Esophagus mucosa (tissue), 1 donor: ENCODE measurements at regions not wholly inside any gene's neighbourhood (a gene's known extent, or its start where the extent isn't known, plus 50 kb on each side); places are given as distances from the start of the nearest gene placed in this dataset.
"Not testable (repeated sequence)": the region's sequence is repeated elsewhere in the genome, so short reads cannot be mapped to it uniquely, and the experiment has no call there.

Experiments used
- ATAC-seq: fragments of 200-7000 bp; cut with Tn5 transposase; one replicate; pipeline ENCODE4 v1.9.1; 2020
- donor health status: DM: yes; HTN: yes; CAD: no.

DNA sequence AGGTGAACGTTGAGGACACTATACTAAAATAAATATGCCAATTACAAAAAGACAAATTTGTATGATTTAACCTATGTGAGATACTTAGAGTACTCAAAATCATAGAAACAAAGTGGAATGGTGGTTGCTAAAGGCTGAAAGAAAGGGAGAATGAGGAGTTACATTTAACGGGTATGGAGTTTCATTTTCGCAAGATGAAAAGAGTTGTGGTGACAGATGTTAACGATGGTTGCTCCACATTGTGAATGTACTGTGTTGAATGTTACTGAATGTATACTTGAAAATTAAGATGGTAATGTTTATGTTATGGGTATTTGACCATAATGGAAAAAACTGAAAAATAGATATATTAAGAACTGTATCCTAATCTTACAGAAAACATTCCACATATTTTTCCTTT lies 51.3 kb upstream of the MOCS2 start:
- ATAC-seq = no peak

DNA sequence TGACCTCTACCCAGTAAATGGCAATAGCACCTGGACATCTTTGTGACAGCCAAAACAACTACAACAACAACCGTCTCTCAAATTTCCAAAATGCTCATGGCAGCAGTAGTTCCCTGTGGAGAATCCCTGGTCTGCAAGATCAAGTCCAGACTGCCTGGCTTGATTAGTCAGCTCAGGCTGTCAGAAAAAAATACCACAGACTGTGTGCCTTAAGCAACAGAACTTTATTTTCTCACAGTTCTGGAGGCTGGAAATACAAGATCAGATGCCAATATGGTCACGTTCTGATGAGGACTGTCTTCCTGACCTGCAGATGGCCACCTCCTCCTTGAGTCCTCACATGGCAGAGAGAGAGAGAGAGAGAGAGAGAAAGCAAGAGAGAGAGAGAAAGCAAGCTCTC lies 52.3 kb upstream of the MOCS2 start:
- ATAC-seq = no peak

DNA sequence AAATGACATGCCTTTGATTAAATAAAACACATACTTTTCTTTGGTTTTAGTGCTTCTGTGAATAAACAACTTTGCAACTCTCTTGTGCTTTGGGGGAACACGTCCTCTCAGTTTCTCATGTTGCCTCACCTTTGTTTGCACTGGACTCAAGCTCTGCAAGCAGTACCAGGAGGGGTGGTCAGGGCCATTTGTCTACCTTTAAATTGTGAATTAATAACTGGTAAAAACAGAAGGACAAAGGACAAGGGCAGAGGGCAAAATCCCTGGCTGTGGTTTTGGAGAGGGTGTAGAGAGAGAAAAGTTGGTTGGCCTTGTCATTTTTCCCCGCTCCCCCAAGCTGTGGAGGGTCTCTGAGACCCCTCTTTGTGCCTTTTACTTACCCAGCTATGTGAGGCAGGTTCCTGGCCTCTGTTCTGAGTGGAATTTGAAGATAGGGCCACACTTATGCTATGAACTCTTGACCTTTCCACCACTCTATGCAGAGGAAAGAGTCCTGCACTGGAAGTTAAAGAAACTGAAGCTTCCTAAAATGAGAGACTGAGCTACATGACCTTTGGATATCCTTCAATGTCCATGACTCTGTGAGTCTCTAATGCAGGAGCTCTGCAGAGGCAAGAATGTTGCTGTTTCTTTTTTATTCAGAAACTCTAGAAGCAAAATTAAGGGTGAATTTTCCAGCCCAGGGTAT lies 55.1 kb upstream of the MOCS2 start:
- ATAC-seq = no peak

DNA sequence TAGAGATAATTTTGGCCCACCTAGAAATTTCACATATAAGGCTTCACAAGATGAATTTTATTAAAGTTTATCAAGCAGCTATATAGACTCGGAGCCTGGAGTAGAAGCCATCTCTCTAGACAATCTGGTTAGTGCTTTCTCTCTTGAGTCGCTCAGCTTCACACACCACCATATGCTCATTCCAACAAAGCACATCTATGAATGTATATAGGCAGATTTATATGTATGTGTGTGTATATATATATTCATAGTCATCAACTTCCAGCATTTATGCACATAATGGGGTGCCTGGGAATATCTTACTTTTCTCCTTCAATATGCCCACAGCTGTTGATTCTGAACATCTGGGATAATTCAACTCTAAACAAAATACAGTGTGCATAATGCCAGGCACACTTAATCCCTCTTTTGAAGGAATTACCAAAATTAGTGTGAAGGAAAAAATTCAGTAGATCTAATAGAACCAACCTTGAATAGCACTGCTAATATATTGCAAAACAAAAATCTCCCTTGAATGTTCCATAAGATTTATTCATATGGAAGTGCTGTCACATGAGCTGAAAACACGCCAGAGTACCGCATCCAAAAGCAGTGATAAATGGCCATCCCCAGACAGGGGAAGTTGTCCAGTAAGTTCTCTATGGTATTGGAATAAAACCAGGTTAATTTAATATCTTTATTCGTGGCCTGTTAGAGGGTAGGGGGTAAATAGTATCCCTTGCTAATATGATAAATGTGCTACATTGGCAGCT lies 56.0 kb upstream of the MOCS2 start:
- no peak for ATAC-seq

DNA sequence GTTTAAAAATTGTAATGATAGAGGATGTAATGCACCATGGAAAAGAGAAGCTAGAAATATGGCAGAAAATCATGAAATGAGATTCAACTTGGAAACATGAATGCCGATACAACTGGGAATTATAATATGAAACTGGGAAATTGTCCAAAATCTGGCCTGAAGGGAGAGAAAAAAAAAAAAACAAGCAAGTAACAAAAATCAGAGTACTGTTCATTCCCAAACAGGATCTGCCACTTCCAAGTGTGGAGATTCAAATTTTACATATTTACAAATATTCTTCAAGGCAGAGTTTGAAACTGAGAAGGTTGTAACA lies 56.6 kb upstream of the MOCS2 start:
- no peak for ATAC-seq

DNA sequence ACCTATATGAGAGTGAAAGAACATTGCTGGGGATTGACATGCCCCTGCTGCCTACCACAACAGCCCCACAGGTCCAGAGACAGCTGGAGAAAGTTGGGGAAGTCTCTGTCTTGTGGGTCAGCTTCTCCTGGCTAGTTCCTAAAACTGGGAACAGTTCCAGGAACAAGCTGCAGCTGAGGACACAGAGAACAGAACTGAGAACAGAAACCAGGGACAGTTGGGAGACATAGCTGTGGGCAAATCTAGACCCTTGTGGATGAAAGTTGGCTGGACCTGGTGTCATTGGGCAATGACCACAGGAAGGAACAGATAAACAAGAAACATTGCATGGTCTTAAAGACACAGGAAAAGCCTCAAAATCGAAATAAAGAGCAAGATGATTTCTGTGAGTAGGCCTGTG lies 58.3 kb upstream of the MOCS2 start:
- ATAC-seq = no peak

DNA sequence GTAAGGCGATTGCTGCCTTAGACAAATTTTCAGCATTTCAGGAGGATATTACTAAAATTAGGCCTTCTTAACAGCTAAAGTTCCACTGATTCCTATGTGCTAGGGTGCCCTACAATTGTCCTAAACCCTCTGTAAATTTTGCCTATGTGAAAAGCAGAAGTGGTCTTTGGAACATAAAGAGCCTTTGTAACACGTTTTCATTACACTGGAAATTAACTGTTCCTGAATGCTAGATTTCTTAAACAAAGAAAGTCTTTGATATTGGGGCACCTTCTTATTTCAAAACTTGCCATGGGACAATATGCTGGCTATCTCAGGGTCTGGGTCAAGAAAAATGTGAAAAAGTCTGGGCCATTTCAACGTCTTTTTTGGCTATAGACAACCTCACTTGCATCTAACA lies 60.4 kb upstream of the MOCS2 start:
- no peak for ATAC-seq

DNA sequence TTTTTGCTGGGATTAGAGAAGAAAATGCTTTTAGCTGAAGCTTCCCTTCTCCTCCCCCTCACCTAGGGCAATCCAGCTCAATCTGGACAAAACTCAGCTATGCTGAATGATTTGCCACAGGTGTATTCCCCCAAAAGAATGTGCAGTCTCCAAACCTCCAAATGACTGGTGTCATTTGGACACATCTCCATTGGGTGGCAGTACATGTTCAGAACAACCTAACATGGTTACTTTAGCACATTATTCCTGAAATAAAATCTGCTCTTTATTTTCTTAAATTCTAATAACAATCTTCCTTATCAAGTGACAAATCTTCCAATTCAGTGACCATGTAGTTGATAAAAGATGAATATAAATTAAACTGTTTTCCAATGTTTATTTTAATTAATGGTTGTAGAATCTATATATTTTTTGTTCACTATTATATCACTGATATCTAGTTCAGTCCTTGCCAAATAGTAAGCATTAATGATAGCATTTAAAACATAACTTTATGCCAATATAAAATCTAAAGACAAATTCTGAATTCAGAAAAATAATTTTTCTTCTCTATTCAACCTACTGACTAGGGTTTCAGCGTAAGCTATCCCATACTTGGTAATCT lies 61.3 kb upstream of the MOCS2 start:
- peak; percentile 38 for ATAC-seq

DNA sequence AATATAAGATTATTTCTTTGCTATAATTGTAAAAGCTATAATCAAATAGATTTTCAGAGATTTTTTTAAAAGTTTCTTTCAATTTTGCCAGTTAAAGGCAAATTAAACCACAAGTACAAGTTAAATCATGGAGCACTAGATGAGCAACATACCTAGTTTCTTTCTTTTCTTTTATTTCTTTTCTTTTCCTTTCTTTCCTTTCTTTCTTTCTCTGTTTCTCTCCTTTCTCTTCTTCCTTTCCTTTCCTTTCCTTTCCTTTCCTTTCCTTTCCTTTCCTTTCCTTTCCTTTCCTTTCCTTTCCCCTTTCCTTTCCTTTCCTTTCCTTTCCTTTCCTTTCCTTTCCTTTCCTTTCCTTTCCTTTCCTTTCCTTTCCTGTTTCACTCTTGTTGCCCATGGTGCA lies 62.5 kb upstream of the MOCS2 start:
- ATAC-seq = not testable (repeated sequence)

DNA sequence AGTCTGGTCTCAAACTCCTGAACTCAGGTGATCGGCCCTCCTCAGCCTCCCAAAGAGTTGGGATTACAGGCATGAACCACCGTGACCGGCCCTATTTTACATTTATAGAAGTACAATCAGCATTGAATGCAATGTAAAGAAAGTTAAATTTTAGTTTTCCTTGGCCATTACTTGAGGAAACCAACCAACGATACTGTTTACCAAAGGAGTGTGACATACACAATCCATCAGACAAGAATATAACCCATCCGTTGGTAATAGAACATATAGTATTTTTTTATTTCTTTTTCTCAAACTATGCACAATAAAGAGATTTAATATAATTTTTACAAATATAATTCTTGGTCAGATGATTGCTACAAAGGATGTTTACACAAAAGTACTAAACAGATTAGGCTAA lies 63.1 kb upstream of the MOCS2 start:
- no peak for ATAC-seq

DNA sequence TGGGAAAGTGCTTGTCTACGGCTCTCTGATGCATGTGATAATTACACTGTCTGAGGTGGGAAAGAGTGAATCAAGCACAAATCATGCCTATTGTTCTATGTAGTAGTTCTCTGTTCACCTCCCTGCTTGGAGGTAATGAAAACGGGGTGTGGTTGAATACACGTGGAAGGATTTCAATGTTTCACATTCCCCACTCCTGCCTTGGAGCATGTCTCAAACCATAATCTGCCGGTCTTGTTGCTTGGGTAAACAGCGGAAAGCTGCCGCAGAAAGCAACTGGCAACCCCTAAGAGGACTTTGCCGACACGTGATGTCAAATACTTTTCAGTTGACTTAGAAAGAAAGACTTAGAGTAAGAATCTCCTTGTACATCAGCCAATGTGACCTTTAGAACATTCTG lies 63.5 kb upstream of the MOCS2 start:
- ATAC-seq = peak; percentile 62

DNA sequence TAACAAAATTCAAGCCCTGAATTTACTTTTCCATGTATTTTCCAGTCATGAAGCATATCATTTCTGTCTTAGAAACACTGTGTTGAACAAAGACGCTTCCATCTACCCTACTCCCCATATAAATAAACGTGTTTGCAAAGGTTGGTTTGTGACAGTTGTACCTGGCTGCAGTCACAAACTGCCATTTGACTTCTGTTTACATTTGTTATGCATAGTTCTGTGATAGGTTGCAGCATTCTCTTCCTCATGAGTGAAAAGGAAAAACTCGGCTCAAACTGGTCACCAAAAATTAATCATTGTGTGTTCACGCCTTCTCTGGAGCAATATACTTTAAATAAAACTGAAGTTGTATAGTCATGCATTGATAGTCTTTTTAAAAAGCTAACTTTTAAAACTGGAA lies 69.3 kb upstream of the MOCS2 start:
- no peak for ATAC-seq

DNA sequence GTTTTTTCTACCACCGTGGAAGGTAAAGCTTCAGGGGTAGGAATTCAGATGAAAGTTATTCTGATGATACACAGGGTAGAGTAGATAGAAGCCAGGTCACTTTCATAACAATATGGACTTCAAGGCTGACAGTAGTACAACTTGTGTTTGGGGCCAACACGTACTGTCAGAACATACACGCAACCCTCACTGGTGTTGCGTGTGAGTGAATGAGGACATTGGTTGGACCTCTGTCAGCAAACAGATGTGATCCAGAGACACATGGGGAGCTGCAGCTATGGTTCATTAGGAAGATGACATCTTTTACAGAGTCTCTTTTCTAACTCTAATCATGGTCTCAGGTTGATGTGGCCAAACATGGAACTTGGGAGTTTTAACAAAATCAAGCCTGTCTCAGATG lies 70.1 kb upstream of the MOCS2 start:
- no peak for ATAC-seq

DNA sequence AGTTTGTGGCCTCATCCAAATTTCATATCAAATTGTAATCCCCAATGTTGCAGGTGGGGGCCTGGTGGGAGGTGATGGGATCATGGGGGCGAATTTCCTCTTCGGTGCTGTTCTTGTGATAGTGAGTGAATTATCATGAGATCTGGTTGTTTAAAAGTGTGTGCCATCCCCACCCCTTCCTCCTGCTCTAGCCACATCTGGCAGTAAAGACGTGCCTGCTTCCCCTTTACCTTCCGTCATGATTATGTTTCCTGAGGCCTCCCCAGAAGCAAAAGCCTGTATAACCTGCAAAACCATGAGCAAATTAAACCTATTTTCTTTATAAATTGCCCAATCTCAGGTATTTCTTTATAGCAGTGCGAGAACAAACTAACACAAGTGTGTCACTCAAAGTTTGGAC lies 71.0 kb upstream of the MOCS2 start:
- ATAC-seq = no peak

DNA sequence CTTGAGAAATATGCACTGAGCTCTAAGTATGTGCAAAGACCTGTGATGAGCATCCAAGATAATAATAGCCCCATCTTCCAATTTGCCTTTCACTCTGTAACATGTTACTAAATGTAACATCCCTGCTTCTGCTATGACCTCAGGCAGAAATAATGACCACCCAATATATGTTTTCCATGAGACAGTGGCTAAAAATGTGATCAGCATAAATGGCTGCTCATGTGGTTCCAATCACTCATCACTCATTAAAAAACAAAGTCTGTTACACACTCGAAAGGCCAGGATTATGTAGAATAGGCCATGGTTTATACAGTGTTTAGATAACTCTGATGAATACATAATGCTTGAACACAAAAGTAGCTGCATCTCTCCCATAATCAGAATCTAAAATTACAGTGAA lies 71.4 kb upstream of the MOCS2 start:
- no peak for ATAC-seq

DNA sequence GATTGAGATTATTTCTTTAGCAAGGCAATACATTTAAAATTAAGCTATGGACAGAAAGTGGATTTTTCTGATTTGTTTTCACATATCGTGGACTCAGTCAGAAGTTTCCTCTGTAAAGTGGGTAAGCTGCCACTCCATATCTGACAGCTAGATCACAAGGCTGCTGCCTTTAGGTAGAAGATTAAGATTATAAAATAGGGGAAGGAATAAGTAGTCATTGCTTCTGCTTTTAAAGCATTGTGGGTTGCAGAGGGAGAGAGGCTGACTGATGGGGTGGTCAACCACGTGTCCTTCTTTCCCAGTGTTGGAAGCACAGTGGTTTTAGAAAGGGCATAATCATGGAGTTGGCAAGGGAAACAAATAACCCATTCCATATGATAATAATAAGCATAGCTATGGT lies 74.3 kb upstream of the MOCS2 start:
- ATAC-seq = no peak

DNA sequence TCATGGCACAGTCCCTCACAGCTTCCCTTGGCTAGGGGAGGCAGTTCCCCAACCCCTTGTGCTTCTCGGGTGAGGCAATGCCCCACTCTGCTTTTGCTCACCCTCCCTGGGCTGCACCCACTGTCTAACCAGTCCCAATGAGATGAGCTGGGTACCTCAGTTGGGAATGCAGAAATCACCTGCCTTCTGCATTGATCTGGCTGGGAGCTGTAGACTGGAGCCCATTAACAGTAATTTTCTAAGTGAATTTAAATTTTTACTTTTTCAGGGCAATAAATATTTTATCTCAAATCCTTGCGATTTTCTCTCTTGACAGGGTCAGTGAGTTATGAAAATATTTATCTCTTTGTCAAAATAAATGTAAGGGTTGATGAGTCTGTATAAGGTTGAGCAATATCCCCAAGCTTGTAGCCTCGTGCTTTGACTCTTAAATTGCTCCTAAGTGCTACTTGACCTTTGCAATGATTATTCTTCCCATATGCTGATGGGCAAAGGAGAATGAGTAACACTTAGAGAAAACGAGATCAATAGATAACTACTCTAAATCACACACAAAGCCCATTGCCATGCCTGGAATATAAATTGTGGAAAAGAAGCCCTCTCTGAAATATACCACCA lies 82.1 kb upstream of the MOCS2 start:
- ATAC-seq = no peak

DNA sequence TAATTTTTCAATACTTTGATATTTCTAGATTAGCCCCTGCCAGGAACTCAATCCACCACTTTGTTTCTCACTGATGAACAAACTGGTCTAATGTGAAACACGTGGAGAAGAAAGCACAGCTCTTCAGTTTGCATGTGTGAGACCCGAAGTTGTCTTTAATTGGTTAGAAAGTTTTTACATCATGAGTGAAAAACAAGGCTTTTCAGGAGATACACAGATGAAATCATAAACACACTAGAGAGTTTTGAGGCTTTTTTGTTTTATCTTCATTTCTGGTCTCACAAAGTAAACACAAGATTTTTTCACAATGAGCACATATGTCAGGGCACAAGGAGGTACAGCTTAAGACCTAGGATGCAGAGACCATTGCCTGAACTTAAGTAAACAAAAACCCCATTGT lies 84.5 kb upstream of the MOCS2 start:
- no peak for ATAC-seq

DNA sequence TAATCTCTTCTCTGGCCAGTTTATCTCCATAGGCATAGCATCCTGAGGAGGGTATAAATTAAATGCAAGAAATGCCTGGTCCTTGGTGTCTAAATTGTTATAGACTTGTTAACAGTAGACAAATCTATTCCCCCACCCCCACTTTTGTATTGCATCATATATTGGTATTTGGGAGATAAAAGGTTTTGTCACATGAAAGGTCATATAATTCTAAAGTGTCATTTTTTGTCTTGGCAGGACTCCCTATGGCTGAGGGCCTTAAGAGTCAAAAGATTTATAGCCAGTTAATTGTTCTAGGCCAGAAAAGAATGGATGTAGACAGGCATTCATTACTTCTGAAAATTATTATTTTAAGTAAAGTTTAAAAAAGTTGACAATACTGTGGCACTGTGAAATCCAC lies 90.3 kb upstream of the MOCS2 start:
- no peak for ATAC-seq

DNA sequence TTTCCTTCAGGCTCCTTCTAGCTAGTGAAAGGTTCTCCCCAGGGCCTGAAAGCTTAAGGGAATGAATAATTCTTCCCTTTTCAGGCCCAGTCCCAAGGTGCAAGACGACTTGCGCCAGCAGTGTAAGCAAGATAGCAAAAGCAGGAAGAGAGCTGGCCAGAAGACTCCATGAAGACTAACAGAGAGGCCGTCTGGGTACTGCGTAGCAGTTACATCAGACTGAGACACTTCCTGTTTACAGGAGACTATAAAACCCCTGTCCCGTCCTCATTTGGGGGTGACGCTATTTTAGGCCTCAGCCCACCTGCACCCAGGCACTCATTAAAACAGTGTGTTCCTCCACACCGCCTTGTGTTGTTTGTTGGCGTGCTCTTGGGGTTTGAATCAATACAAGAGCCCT lies 90.7 kb upstream of the MOCS2 start:
- ATAC-seq = no peak

DNA sequence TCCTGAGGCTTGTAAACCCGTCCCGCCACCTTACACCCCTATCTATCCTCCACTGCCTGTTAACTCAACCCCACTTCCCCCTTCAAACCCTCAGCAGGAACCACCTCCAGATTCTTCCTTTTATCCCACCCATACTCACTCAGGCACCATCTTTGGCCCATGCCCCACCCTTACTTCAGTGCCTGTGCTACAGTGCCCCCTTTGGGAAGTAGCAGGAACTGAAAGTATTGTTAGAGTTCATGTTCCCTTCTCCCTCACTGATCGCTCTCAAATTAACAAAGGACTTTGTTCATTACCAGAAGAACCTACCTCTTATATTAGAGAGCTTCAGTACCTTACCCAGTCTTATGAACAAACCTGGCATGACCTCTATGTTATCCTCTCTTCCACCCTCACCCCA lies 92.2 kb upstream of the MOCS2 start:
- ATAC-seq = no peak

DNA sequence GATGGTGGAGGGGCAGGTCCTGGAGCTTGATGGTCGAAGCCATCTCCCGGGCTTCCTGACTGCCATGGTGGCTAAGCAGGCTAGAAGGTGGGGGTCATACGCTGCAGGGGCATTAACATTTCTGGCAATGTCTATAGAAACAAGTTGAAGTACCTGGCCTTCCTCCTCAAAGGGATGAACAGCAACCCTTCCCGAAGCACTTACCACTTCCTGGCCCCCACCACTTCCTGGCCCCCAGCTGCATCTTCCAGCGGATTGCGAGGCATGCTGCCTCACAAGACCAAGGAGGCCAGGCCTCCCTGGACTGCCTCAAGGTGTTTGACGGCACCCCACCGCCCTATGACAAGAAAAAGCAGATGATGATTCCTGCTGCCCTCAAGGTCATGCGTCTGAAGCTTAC lies 97.0 kb upstream of the MOCS2 start:
- no peak for ATAC-seq

DNA sequence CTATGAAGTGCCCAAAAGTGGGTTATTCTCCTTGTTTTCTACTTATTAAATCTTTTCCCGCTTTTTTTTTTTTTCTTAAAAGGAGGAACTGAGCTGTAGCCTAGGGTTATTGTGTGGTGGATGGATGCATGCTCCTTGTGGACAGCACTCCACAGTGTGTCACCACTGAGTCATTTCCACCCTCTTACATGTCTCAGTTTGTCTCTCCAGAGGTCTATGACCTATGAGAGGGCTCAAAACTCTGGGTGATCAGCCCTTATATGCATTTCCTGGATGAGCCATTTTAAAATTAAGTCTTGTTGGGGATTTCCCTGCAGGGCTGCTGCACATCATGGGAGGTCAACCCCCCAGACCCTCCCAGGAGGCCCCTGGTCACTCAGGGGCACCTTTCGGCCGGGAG lies 102.2 kb upstream of the MOCS2 start:
- no peak for ATAC-seq

DNA sequence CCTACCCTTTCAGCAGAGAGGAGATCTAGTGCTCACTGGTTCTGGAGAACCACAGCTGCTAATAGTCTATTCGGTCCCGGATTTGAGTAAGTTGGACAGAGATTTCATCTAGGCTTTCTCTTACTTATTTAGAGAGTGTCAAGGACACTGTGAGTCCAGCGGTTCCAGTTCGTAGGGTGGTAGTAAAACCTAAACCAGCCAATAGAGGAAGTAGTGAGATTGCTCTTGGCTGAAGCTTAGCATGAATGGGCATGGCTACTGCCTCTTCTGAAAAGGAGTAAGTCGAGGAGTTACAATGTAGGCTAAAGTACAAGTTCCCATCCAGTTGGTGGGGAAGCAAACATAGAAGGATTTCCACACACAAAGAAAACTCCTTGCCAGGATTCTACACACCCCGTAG lies 109.6 kb upstream of the MOCS2 start:
- no peak for ATAC-seq
